HepG2 (cell line): ENCODE measurements at regions not wholly inside any gene's neighbourhood (a gene's known extent, or its start where the extent isn't known, plus 50 kb on each side); places are given as distances from the start of the nearest gene placed in this dataset.

Experiments
- ATAC-seq: fragments of 200-7000 bp; cut with Tn5 transposase; 3 replicates; pipeline ENCODE4 v1.9.1; 2020; ENCODE audit warnings: mild to moderate bottlenecking, moderate library complexity
- BruUV-seq: library from RNA; stranded (reverse); fragments of 400-500 nt; replicated peaks from 2 replicates; lab custom pipeline; 2021; lab: Mats Ljungman, UMichigan
- CTCF ChIA-PET: fragments of 300-600 bp; formaldehyde crosslinking; extraction: SDS; loops from one replicate; lab custom pipeline; 2021; ENCODE audit warnings: low total read pairs, inconsistent platforms, low intra/inter-chr PET ratio; lab: Yijun Ruan, JAX
- POLR2A ChIA-PET: fragments of 350-600 bp; sonication (Branson Sonifier 250); formaldehyde crosslinking; loops from one replicate; lab custom pipeline; 2020; ENCODE audit warnings: antibody characterized with exemption, inconsistent platforms; lab: Yijun Ruan, JAX
- DNase-seq: peaks from one replicate; pipeline ENCODE4 v3.0.0-alpha.2; 2015; ENCODE audit warnings: low spot score
- FAIRE-seq: peaks from 3 replicates; lab custom pipeline; 2011; peaks lifted over from hg19 to GRCh38; lab: Jason Lieb, UNC
- H2AFZ ChIP-seq: one replicate; pipeline ENCODE4 v1.6.1; 2011; ENCODE audit warnings: low read length, inconsistent platforms
- H3K27ac ChIP-seq: fragments of 300-600 bp; 3 replicates; pipeline ENCODE4 v1.8.0; 2011; ENCODE audit warnings: mixed run types, mild to moderate bottlenecking, mixed read lengths, low read length, inconsistent platforms; ENCODE audit not compliant: insufficient read depth; ENCODE audit errors: extremely low read length
- H3K27me3 ChIP-seq, 2 experiments: fragments of 200-600 bp in 1 of 2; 2 replicates in 1 of 2; 3 replicates in 1 of 2; pipeline versions ENCODE4 v1.6.0 to v1.8.0; 2011; ENCODE audit warnings: low read length in 2 of 2, mild to moderate bottlenecking in 2 of 2, moderate library complexity in 2 of 2, inconsistent platforms in 1 of 2; ENCODE audit not compliant: insufficient read depth in 2 of 2, control insufficient read depth in 1 of 2
- H3K36me3 ChIP-seq, 2 experiments: fragments of 200-600 bp in 1 of 2; replicated peaks in 1 of 2; 2 replicates in 1 of 2; 3 replicates in 1 of 2; pipeline versions ENCODE4 v1.5.1 to v1.8.0; 2011; ENCODE audit warnings: low read length in 2 of 2, inconsistent platforms in 1 of 2; ENCODE audit not compliant: insufficient read depth in 2 of 2, control insufficient read depth in 1 of 2
- H3K4me1 ChIP-seq: 2 replicates; pipeline ENCODE4 v1.5.1; 2012; ENCODE audit warnings: low read length, inconsistent platforms; ENCODE audit not compliant: insufficient read depth
- H3K4me2 ChIP-seq: 2 replicates; pipeline ENCODE4 v1.6.0; 2011; ENCODE audit warnings: low read depth, low read length, inconsistent platforms
- H3K4me3 ChIP-seq, 3 experiments: fragments of 200-600 bp in 1 of 3; sonication (generic), shearing (Covaris generic) in 1 of 3; replicated peaks in 1 of 3; 2 replicates each; pipeline ENCODE4 v1.5.1; 2011 to 2016; ENCODE audit warnings: low read length in 3 of 3, inconsistent platforms in 2 of 3, low read depth in 2 of 3, mild to moderate bottlenecking in 2 of 3, control low read depth in 1 of 3, mixed read lengths in 1 of 3; ENCODE audit not compliant: insufficient read depth in 1 of 3
- H3K79me2 ChIP-seq: one replicate; pipeline ENCODE4 v1.6.1; 2011; ENCODE audit warnings: low read length, inconsistent platforms; ENCODE audit not compliant: insufficient read depth
- H3K9ac ChIP-seq: 2 replicates; pipeline ENCODE4 v1.6.0; 2011; ENCODE audit warnings: mild to moderate bottlenecking, low read depth, low read length, inconsistent platforms; ENCODE audit not compliant: insufficient read depth
- H3K9me3 ChIP-seq: 2 replicates; pipeline ENCODE4 v1.5.1; 2012; ENCODE audit warnings: mild to moderate bottlenecking, low read length
- H4K20me1 ChIP-seq: 2 replicates; pipeline ENCODE4 v1.6.0; 2011; ENCODE audit warnings: inconsistent platforms, mild to moderate bottlenecking, low read length, moderate library complexity; ENCODE audit not compliant: insufficient read depth
- NR2C2 ChIP-seq: sonication (generic); formaldehyde crosslinking; IDR thresholded peaks from 2 replicates; pipeline ENCODE4 v1.4.0; 2020; ENCODE audit warnings: missing genetic modification reagents, mild to moderate bottlenecking, moderate library complexity, borderline replicate concordance
- PCBP2 ChIP-seq: fragments of 200-400 bp; formaldehyde crosslinking; optimal IDR thresholded peaks from 2 replicates; pipeline ENCODE3; 2018; ENCODE audit warnings: low read length, low read depth; ENCODE audit not compliant: poor library complexity, severe bottlenecking
- TP53 ChIP-seq: sonication (generic); formaldehyde crosslinking; conservative IDR thresholded peaks from 2 replicates; pipeline ENCODE4 v1.4.0; 2020; ENCODE audit warnings: missing genetic modification reagents
- ZNF10 ChIP-seq: sonication (generic); formaldehyde crosslinking; IDR thresholded peaks from 2 replicates; pipeline ENCODE4 v1.4.0; 2020; ENCODE audit warnings: mild to moderate bottlenecking, low read depth, missing genetic modification reagents, borderline replicate concordance
- WGBS: methylation state at CpG from one replicate; pipeline ENCODE4 v1.1.6; 2017; ENCODE audit warnings: low lambda C conversion rate; 5-methylcytosine and 5-hydroxymethylcytosine counted together
- in situ Hi-C: cut with HindIII; loops from 2 replicates; pipeline ENCODE4 v1.10.0; 2017; ENCODE audit warnings: low pct_unique_long_range_greater_than_20kb; ENCODE audit not compliant: extremely low pct_ligation_motif_present
- intact Hi-C: fragments of 100-400 bp; cut with micrococcal nuclease; formaldehyde crosslinking; loops from one replicate; pipeline ENCODE4 v1.10.0; 2022; ENCODE audit not compliant: unreplicated experiment

DNA sequence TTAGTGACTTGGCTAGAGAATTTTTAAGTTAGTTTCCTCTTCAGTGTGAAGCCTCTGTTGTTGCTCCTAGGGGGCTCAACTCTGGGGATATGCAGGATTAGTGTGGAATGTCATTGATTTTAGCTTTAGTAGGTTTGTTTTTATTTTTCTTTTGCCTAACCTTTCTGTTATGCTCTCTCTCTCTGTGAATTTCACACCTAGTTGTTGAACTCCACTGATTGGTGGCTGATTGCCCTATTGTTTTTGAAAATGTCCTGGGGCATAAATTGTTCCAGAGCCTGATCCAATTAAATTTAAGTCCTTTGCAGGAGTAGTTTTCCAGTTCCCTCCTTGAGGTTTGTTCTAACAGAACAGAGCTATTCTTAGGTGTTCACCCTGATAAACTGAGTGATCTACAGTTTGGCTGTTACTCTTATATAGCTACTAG lies 393.3 kb upstream of the CTSO start:
- Histone ChIP-seq H4K20me1 (no peaks in the 10 kb centered on the region), H3K27ac (no peak overlapping the region), H3K4me2 (no peak overlapping the region), H3K79me2 (no peaks in the 10 kb centered on the region), H3K9ac (no peak overlapping the region), H2AFZ (no peak overlapping the region), H3K27me3 (no peaks in the 10 kb centered on the region), H3K4me3 (no peak overlapping the region), H3K4me1 (no peaks in the 10 kb centered on the region), H3K9me3 (no peaks in the 10 kb centered on the region), H3K36me3 (no peaks in the 10 kb centered on the region)
- no TSS peak for BruUV-seq
- ATAC-seq: no peak
- intact Hi-C loops (no loop called here), in situ Hi-C loops (no loop called here)
- TF ChIP-seq NR2C2 (CRISPR knock-in tag): no peak
- TF ChIP-seq ZNF10 (CRISPR knock-in tag): no peak
- ChIA-PET POLR2A (no interaction called here), CTCF (no interaction called here)
- DNase-seq: no peak
- no peak for FAIRE-seq

- H3K27me3 ChIP-seq: no peaks in the 10 kb centered on the region
- FAIRE-seq (no peak), DNase-seq (no peak), ATAC-seq (no peak)
- no peaks in the 10 kb centered on the region for H3K79me2 ChIP-seq
- POLR2A ChIA-PET: no interaction called here
- CTCF ChIA-PET: no interaction called here
- no peak overlapping the region for H3K27ac ChIP-seq
- no peaks in the 10 kb centered on the region for H4K20me1 ChIP-seq
- no peak overlapping the region for H3K9ac ChIP-seq
- no peaks in the 10 kb centered on the region for H3K9me3 ChIP-seq
- H3K4me3 ChIP-seq: no peak overlapping the region
- BruUV-seq: no TSS peak
- intact Hi-C loops: no loop called here
- H3K4me2 ChIP-seq: no peak overlapping the region
- TF ChIP-seq TP53 (CRISPR knock-in tag) (no peak), PCBP2 (no peak)
- no peak overlapping the region for H2AFZ ChIP-seq
- in situ Hi-C loops: no loop called here
- 0% methylated on average over 1 of the region's 1 CpG for WGBS
- H3K36me3 ChIP-seq: no peaks in the 10 kb centered on the region
- no peaks in the 10 kb centered on the region for H3K4me1 ChIP-seq
Measured at GRCh38 chr4:156344397-156344796, 390.7 kb upstream of the CTSO start.
